BLaER1 treated with 17β-estradiol and CSF1 and Interleukin-3, amounts not matched to agents 10 nM and 100 nM (cell line): ENCODE measurements at regions not wholly inside any gene's neighbourhood (a gene's known extent, or its start where the extent isn't known, plus 50 kb on each side); places are given as distances from the start of the nearest gene placed in this dataset.

Source experiments
- H3K27ac ChIP-seq, 11 experiments: shearing (Covaris generic); formaldehyde crosslinking; 2 replicates each; pipeline ENCODE4 v1.8.1; 2022
- H3K27me3 ChIP-seq, 11 experiments: shearing (Covaris generic); formaldehyde crosslinking; 2 replicates each; pipeline ENCODE4 v1.8.1; 2022
- H3K36me3 ChIP-seq, 11 experiments: shearing (Covaris generic); formaldehyde crosslinking; 2 replicates each; pipeline ENCODE4 v1.8.1; 2022
- H3K4me1 ChIP-seq, 10 experiments: shearing (Covaris generic); formaldehyde crosslinking; 2 replicates each; pipeline ENCODE4 v1.8.1; 2022
- H3K4me2 ChIP-seq, 11 experiments: shearing (Covaris generic); formaldehyde crosslinking; 2 replicates each; pipeline ENCODE4 v1.8.1; 2022
- H3K4me3 ChIP-seq, 10 experiments: shearing (Covaris generic); formaldehyde crosslinking; 2 replicates each; pipeline ENCODE4 v1.8.1; 2022
- H3K9ac ChIP-seq, 11 experiments: shearing (Covaris generic); formaldehyde crosslinking; 2 replicates each; pipeline ENCODE4 v1.8.1; 2022
- H3K9me3 ChIP-seq, 11 experiments: shearing (Covaris generic); formaldehyde crosslinking; replicated peaks in 1 of 11; 2 replicates each; pipeline ENCODE4 v1.8.1; 2022
- H4K20me1 ChIP-seq, 11 experiments: shearing (Covaris generic); formaldehyde crosslinking; 2 replicates each; pipeline ENCODE4 v1.8.1; 2022
- Cebpa-rat ChIP-seq, 11 experiments: shearing (Covaris generic); IDR thresholded peaks; 2 replicates each; pipeline ENCODE4 v1.8.1; 2022

DNA sequence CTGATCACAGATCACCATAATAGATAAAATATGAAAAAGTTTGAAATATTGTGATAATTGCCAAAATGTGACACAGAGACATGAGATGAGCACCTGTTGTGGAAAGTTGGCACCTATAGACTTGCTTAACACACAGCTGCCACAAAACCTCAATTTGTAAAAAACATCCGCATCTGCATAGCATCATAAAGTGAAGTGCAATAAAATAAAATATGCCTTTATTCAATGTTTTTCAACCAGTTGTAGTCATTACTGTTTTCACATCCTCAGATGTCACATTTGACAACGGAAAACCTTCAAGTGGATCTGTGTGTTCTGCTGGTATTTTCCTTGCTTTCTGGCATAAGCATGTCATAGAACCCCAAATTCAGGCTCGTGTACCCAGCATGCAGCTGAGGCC, 50.2 kb upstream of the IFNGR1 start:
- no peak for TF ChIP-seq Cebpa-rat (IDR thresholded peaks at IDR 0.05)
- no peaks in the 10 kb centered on the region for H3K27me3 ChIP-seq
- H3K4me1 ChIP-seq = peaks cover 0 to 42% (median 15%) of the 10 kb centered on the region in 10 experiments; a peak in 14 of 20 replicates

More for the DNA sequence above, 50.2 kb upstream of the IFNGR1 start:
- Histone ChIP-seq H4K20me1 (no peaks in the 10 kb centered on the region), H3K36me3 (no peaks in the 10 kb centered on the region), H3K4me3 (no peak overlapping the region), H3K9me3 (peaks cover under 1 to 27% (median 6%) of the 10 kb centered on the region in 11 experiments; a peak in 17 of 22 replicates), H3K4me2 (no peak overlapping the region), H3K27ac (no peak overlapping the region), H3K9ac (no peak overlapping the region)
